ENCODE measurements at regions not wholly inside any gene's neighbourhood (a gene's known extent, or its start where the extent isn't known, plus 50 kb on each side); places are given as distances from the start of the nearest gene placed in this dataset.

DNA sequence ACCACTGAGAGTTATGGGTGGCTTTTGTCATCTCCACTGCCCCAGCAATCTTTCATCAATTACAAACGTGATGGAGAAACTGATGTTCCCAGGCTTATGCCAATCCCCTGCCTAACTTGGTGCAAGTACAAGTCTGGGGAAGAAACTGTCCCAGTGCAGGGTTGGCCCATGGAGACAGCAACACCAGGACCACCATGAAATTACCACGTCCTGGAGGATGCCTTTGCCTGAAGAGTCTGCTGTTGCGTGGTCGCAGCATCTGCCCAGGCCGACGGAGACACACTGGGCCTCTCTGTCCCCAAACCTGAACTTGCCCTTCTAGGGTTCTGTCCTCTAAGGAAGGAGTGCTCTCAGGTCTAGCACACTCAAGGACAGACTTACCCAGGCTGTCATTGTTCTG is 496.8 kb upstream of the RAB6C start:
- intact Hi-C loops (cut with DNase I, micrococcal nuclease), result no loop called here
- Mint-ChIP-seq H3K4me3 (no peak overlapping the region), H3K27me3 (no peaks in the 10 kb centered on the region), H3K4me1 (ENCODE audit: low read depth) (no peaks in the 10 kb centered on the region), H3K9me3 (no peaks in the 10 kb centered on the region), H3K27ac (no peak overlapping the region), H3K36me3 (ENCODE audit: low read depth) (no peaks in the 10 kb centered on the region)
- Histone ChIP-seq H3K36me3 (ENCODE audit: insufficient read depth, low read length) (no peaks in the 10 kb centered on the region), H3K9me3 (ENCODE audit: control insufficient read depth in 1 of 2, insufficient read depth in 1 of 2, low read length in 2 of 2) (no peaks in the 10 kb centered on the region), H3K4me3 (ENCODE audit: low read length) (no peak overlapping the region), H3K4me1 (ENCODE audit: insufficient read depth, low read length) (no peaks in the 10 kb centered on the region), H3K27me3 (ENCODE audit: control insufficient read depth in 1 of 2, insufficient read depth in 2 of 2, low read length in 2 of 2) (no peaks in the 10 kb centered on the region), H3K27ac (ENCODE audit: low read depth in 1 of 2, low read length in 2 of 2) (no peak overlapping the region)
- ChIA-PET CTCF (no interaction called here), POLR2A (no interaction called here)
- ATAC-seq (ENCODE audit: poor library complexity) (no peak), DNase-seq (no peak)
- TF ChIP-seq, protein P1, sequence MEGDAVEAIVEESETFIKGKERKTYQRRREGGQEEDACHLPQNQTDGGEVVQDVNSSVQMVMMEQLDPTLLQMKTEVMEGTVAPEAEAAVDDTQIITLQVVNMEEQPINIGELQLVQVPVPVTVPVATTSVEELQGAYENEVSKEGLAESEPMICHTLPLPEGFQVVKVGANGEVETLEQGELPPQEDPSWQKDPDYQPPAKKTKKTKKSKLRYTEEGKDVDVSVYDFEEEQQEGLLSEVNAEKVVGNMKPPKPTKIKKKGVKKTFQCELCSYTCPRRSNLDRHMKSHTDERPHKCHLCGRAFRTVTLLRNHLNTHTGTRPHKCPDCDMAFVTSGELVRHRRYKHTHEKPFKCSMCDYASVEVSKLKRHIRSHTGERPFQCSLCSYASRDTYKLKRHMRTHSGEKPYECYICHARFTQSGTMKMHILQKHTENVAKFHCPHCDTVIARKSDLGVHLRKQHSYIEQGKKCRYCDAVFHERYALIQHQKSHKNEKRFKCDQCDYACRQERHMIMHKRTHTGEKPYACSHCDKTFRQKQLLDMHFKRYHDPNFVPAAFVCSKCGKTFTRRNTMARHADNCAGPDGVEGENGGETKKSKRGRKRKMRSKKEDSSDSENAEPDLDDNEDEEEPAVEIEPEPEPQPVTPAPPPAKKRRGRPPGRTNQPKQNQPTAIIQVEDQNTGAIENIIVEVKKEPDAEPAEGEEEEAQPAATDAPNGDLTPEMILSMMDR (IDR thresholded peaks at IDR 0.05), result no peak

DNA sequence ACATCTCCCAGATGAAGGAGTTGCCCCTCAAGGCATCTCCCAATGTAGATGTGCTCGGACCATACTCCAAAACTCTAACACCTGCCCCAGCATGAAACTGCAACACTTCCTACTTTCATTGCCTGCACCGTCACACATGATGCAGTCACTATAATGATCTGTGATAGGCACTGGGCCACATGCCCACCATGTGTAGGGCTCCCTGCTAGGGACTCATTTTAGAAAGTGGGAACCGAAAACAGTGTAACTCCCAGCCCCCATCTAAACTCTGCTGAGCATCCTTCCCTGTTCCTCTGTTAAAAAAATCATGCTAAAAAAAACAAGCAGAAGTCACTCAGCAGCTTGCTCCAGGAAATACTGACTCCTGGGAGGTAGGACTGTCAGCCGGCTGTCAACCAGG is 496.1 kb upstream of the RAB6C start:
- no peak overlapping the region for H3K4me3 Mint-ChIP-seq
- H3K27ac ChIP-seq (ENCODE audit: low read depth in 1 of 2, low read length in 2 of 2), result no peak overlapping the region
- H3K4me1 ChIP-seq (ENCODE audit: insufficient read depth, low read length), result no peaks in the 10 kb centered on the region
- H3K36me3 ChIP-seq (ENCODE audit: insufficient read depth, low read length), result no peaks in the 10 kb centered on the region
- H3K36me3 Mint-ChIP-seq (ENCODE audit: low read depth), result no peaks in the 10 kb centered on the region
- H3K9me3 ChIP-seq (ENCODE audit: control insufficient read depth in 1 of 2, insufficient read depth in 1 of 2, low read length in 2 of 2), result no peaks in the 10 kb centered on the region
- ChIA-PET CTCF (no interaction called here), POLR2A (no interaction called here)
- no peak overlapping the region for H3K4me3 ChIP-seq (ENCODE audit: low read length)
- no peaks in the 10 kb centered on the region for H3K4me1 Mint-ChIP-seq (ENCODE audit: low read depth)
- DNase-seq, result peak in 3 of 14 experiments; percentile 18 to 29 (median 21)
- H3K9me3 Mint-ChIP-seq, result no peaks in the 10 kb centered on the region
- ATAC-seq (ENCODE audit: poor library complexity), result no peak
- H3K27me3 Mint-ChIP-seq, result no peaks in the 10 kb centered on the region
- H3K27me3 ChIP-seq (ENCODE audit: control insufficient read depth in 1 of 2, insufficient read depth in 2 of 2, low read length in 2 of 2), result no peaks in the 10 kb centered on the region
- TF ChIP-seq, protein P1 (IDR thresholded peaks at IDR 0.05), result no peak
- no peak overlapping the region for H3K27ac Mint-ChIP-seq
- intact Hi-C loops (cut with DNase I, micrococcal nuclease), result no loop called here

DNA sequence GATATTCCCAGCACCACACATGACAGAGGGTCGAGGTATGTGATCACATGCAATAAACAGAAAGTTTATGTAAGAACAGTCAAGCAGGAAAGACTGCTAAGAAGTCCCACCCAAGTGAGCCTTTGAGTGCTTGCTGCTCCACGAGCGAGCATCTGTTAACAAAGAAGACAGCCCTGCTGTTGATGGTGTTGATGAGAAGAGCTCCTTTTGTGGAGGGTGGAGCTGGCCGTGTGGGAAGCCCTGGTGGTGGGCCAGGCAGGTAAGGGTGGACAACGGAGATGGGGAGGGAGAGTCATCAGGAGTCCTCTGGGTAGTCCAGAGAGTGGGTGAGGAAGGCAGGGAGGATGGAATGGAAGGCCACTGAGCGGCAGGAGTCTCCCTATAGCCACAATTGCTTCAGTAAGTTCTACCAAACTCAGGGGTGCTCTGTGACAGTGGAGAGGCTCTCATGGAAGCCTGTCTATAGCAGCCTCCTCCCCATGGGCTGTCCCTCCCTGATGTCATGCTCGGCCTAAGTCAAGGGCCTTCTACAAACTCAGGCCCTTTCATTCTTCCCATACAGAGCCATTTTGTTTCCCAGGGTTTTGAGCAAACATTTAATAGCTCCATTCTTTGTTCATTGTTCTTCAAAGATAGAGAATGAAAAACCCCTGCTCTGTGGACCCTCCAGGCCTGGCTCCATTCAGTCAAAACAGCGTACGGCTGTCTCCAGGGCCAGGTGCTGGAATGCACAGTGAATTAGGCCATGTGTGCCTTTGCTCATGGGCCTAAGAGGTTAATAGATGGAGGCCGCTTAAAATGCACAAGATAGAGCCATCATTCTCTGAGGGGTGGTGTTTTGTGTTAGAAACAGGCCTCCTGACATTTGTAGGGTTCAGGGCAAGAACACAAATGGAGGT is 494.2 kb upstream of the RAB6C start:
- CTCF ChIA-PET, result no interaction called here
- no peaks in the 10 kb centered on the region for H3K9me3 Mint-ChIP-seq
- intact Hi-C loops (cut with DNase I, micrococcal nuclease), result no loop called here
- H3K9me3 ChIP-seq (ENCODE audit: control insufficient read depth in 1 of 2, insufficient read depth in 1 of 2, low read length in 2 of 2), result peaks cover 0 to 8% of the 10 kb centered on the region in 2 experiments
- no peaks in the 10 kb centered on the region for H3K4me1 ChIP-seq (ENCODE audit: insufficient read depth, low read length)
- no peak for DNase-seq
- H3K4me3 Mint-ChIP-seq, result no peak overlapping the region
- TF ChIP-seq, protein P1 (IDR thresholded peaks at IDR 0.05), result no peak
- no peaks in the 10 kb centered on the region for H3K4me1 Mint-ChIP-seq (ENCODE audit: low read depth)
- POLR2A ChIA-PET, result no interaction called here
- H3K4me3 ChIP-seq (ENCODE audit: low read length), result no peak overlapping the region
- no peak overlapping the region for H3K27ac ChIP-seq (ENCODE audit: low read depth in 1 of 2, low read length in 2 of 2)
- H3K27me3 Mint-ChIP-seq, result peaks cover 4% of the 10 kb centered on the region
- no peak overlapping the region for H3K27ac Mint-ChIP-seq
- no peaks in the 10 kb centered on the region for H3K36me3 ChIP-seq (ENCODE audit: insufficient read depth, low read length)
- no peaks in the 10 kb centered on the region for H3K27me3 ChIP-seq (ENCODE audit: control insufficient read depth in 1 of 2, insufficient read depth in 2 of 2, low read length in 2 of 2)
- ATAC-seq (ENCODE audit: poor library complexity), result no peak
- no peaks in the 10 kb centered on the region for H3K36me3 Mint-ChIP-seq (ENCODE audit: low read depth)

Measured in CD4-positive, alpha-beta T cell (primary cell).